Pancreas (tissue), 10 donors: ENCODE measurements at regions not wholly inside any gene's neighbourhood (a gene's known extent, or its start where the extent isn't known, plus 50 kb on each side); places are given as distances from the start of the nearest gene placed in this dataset.
"Not testable (repeated sequence)": the region's sequence is repeated elsewhere in the genome, so short reads cannot be mapped to it uniquely, and the experiment has no call there.

Experiments
- ATAC-seq, 4 donors: fragments of 200-7000 bp; cut with Tn5 transposase; one replicate each; pipeline versions ENCODE4 v1.8.0 to v1.9.1; 2020; ENCODE audit warnings: mild to moderate bottlenecking in 4 of 4, moderate library complexity in 4 of 4
- DNase-seq, 6 donors: peaks; one replicate each; pipeline ENCODE4 v3.0.0-alpha.2; 2020
- FAIRE-seq: peaks from 2 replicates; lab custom pipeline; 2012; peaks lifted over from hg19 to GRCh38; lab: Jason Lieb, UNC
- H3K27ac ChIP-seq, 4 donors: fragments of 200-600 bp; sonication (generic); 1 replicate in 3 of 4; 2 replicates in 1 of 4; pipeline versions ENCODE4 v1.5.0 to v1.8.0; 2020
- H3K27me3 ChIP-seq, 4 donors: fragments of 200-600 bp; one replicate each; pipeline ENCODE4 v1.8.0; 2021
- H3K36me3 ChIP-seq, 3 donors: fragments of 200-600 bp; sonication (generic) in 1 of 3; one replicate each; pipeline versions ENCODE4 v1.5.0 to v1.8.0; 2020 to 2021
- H3K4me1 ChIP-seq, 3 donors: fragments of 200-600 bp; one replicate each; pipeline ENCODE4 v1.8.0; 2021
- H3K4me3 ChIP-seq, 4 donors: fragments of 200-600 bp; sonication (generic) in 2 of 4; one replicate each; pipeline versions ENCODE4 v1.5.0 to v1.8.0; 2020 to 2021
- H3K9me3 ChIP-seq, 4 donors: fragments of 200-600 bp; one replicate each; pipeline ENCODE4 v1.8.0; 2021
- WGBS, 2 donors: extraction: QIAGEN DNeasy Blood & Tissue Kit; methylation state at CpG; one replicate each; pipeline ENCODE4 v1.1.7; 2013; 5-methylcytosine and 5-hydroxymethylcytosine counted together
- intact Hi-C, 3 donors: fragments of 100-400 bp; cut with DNase I; formaldehyde crosslinking; loops; one replicate each; pipeline versions ENCODE4 v1.11.1 to v1.14.2; 2022
- TF ChIP-seq, protein P1 (sequence below), 4 donors: fragments of 200-600 bp; sonication (generic) in 3 of 4; IDR thresholded peaks; one replicate each; pipeline versions ENCODE4 v1.5.0 to v1.8.0; 2021; ENCODE audit warnings: antibody characterized with exemption in 4 of 4
- donor health status: healthy with polysubstance abuse.
- donor health status: DM: no; HTN: no; CAD: no; lungs with moderate emphysema.
- donor health status: DM: no; HTN: no; CAD: no.
- donor health status: control.
- donor health status: control.
- donor health status: Bipolar disorder and iron deficiency.
- donor health status: DM: yes; HTN: yes; CAD: no.
- donor health status: DM: no; HTN: no; CAD: no.
- donor health status: DM: no; HTN: no; CAD: no.
- donor health status: DM: yes; HTN: yes; CAD: no.

GRCh38 chr1:214135886-214136285, 145.1 kb upstream of the SMYD2 start:
- Histone ChIP-seq H3K36me3 (no peaks in the 10 kb centered on the region), H3K27me3 (no peaks in the 10 kb centered on the region), H3K27ac (no peak overlapping the region), H3K9me3 (no peaks in the 10 kb centered on the region), H3K4me1 (no peaks in the 10 kb centered on the region), H3K4me3 (no peak overlapping the region)
- ATAC-seq (no peak), FAIRE-seq (no peak), DNase-seq (no peak)
- WGBS, 2 donors, result 82 to 83% methylated on average over 7 of the region's 7 CpGs
- intact Hi-C loops, result no loop called here
- TF ChIP-seq, protein P1, sequence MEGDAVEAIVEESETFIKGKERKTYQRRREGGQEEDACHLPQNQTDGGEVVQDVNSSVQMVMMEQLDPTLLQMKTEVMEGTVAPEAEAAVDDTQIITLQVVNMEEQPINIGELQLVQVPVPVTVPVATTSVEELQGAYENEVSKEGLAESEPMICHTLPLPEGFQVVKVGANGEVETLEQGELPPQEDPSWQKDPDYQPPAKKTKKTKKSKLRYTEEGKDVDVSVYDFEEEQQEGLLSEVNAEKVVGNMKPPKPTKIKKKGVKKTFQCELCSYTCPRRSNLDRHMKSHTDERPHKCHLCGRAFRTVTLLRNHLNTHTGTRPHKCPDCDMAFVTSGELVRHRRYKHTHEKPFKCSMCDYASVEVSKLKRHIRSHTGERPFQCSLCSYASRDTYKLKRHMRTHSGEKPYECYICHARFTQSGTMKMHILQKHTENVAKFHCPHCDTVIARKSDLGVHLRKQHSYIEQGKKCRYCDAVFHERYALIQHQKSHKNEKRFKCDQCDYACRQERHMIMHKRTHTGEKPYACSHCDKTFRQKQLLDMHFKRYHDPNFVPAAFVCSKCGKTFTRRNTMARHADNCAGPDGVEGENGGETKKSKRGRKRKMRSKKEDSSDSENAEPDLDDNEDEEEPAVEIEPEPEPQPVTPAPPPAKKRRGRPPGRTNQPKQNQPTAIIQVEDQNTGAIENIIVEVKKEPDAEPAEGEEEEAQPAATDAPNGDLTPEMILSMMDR (IDR thresholded peaks at IDR 0.05), result no peak

DNA sequence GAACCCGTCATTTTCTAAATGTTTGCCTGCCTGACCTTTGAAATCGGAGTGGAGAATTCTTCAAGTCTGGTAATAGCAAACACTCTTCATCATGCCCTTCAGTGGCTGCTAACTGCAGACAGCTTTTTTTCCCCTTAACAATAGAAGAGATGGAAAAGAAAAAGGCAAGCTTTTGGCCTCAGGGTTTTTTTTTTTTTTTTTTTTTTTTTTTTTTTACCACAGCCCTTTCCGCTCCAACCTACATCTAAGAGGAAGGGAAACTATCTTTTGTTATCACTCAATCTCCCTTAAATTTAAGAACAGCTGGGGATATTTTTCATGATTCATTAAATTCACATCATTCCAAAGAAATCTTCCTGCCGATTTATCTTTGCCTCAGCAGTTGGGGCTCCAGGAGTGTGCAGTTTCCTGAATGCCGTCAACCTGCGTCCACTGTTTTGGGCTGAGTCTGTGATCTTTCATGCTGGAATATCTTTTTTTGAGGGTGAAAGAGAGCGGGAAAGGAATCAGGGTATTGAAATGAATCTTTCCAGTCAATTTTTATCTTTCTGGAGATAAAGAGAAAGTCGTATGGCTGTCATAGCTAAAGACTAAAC, 144.5 kb upstream of the SMYD2 start:
- DNase-seq (no peak), FAIRE-seq (no peak), ATAC-seq (no peak)
- Histone ChIP-seq H3K36me3 (no peaks in the 10 kb centered on the region), H3K27ac (no peak overlapping the region), H3K4me3 (no peak overlapping the region), H3K27me3 (no peaks in the 10 kb centered on the region), H3K4me1 (no peaks in the 10 kb centered on the region), H3K9me3 (no peaks in the 10 kb centered on the region)
- intact Hi-C loops, result no loop called here
- TF ChIP-seq, protein P1 (IDR thresholded peaks at IDR 0.05), result no peak
- 84 to 85% methylated on average over 8 of the region's 8 CpGs for WGBS, 2 donors

- intact Hi-C loops, result no loop called here
- Histone ChIP-seq H3K27ac (no peak overlapping the region), H3K9me3 (no peaks in the 10 kb centered on the region), H3K36me3 (no peaks in the 10 kb centered on the region), H3K4me3 (no peak overlapping the region), H3K4me1 (no peaks in the 10 kb centered on the region), H3K27me3 (no peaks in the 10 kb centered on the region)
- TF ChIP-seq, protein P1 (IDR thresholded peaks at IDR 0.05), result no peak
- 90 to 95% methylated on average over 4 of the region's 4 CpGs for WGBS, 2 donors
- DNase-seq, result no peak
- ATAC-seq, result no peak
- no peak for FAIRE-seq
Observed at GRCh38 chr1:214141486-214141885, 139.5 kb upstream of the SMYD2 start.

DNA sequence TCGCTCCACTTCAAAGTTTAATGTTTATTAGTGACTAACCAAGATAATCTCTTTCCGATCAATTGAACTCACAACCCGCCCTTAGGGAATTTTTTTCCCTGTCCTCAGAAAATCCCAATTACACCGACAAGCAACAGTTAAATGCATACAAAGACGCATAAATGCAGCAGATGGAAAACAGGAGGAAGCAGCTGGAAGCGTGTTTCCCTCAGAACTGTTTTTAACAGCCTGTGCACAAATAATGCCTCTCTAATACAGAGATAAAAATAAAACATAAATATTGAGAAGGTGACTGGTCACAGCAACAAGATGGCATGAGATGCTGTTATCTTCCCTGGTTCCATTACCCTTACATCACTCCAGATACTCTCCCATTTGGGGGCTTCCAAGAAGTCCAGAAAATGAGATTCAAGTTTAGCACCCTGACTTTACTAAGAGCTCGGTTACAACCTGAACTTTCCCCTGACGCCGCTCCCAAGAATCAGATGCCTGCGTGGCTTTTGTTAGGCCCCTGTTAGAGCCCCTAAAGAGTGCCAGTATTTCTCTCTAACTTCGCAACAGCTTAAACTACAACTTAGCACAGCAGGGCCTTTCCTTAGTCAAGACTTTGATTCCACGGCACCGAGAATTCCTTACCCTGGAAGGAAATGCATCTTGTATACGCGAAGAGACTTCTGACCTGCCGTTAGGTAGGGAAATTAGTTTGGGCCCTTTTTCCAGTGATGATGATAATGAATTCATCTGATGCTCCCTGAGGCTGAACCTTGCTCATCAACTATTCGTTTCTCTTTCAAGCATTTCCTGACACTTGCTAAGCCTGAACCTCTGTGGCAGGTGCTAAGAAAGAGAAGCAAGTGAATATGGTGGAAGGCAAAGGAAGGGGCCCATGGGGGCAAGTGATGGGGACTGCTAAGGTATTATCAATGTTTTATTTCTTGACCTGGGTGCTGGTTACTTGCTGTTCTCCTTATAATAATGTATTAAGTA, 137.7 kb upstream of the SMYD2 start:
- 81 to 85% methylated on average over 17 of the region's 17 CpGs for WGBS, 2 donors

GRCh38 chr1:214144521-214144920, 136.4 kb upstream of the SMYD2 start:
- ATAC-seq, H3K4me3 ChIP-seq, H3K27ac ChIP-seq, intact Hi-C loops, H3K4me1 ChIP-seq, H3K36me3 ChIP-seq, H3K9me3 ChIP-seq, H3K27me3 ChIP-seq, FAIRE-seq, DNase-seq: not testable (repeated sequence)
- WGBS, 2 donors, result 74 to 82% methylated on average over 2 of the region's 2 CpGs

More for the DNA sequence above, 137.7 kb upstream of the SMYD2 start:
- ATAC-seq, result no peak
- TF ChIP-seq, protein P1 (IDR thresholded peaks at IDR 0.05), result no peak
- Histone ChIP-seq H3K27ac (no peak overlapping the region), H3K27me3 (no peaks in the 10 kb centered on the region), H3K4me3 (no peak overlapping the region), H3K9me3 (no peaks in the 10 kb centered on the region), H3K36me3 (no peaks in the 10 kb centered on the region), H3K4me1 (no peaks in the 10 kb centered on the region)
- no peak for DNase-seq
- no peak for FAIRE-seq
- intact Hi-C loops, result no loop called here
